ENCODE measurements at regions not wholly inside any gene's neighbourhood (a gene's known extent, or its start where the extent isn't known, plus 50 kb on each side); places are given as distances from the start of the nearest gene placed in this dataset.

GRCh38 chr20:61066526-61066925 lies 185.5 kb upstream of the CDH4 start:
- TF ChIP-seq BHLHE40 (IDR thresholded peaks at IDR 0.05; ENCODE audit: low read depth, low read length) = no peak
- TF ChIP-seq POLR2A (IDR thresholded peaks at IDR 0.05; ENCODE audit: low read depth, low read length) = no peak
- TF ChIP-seq, protein P1, sequence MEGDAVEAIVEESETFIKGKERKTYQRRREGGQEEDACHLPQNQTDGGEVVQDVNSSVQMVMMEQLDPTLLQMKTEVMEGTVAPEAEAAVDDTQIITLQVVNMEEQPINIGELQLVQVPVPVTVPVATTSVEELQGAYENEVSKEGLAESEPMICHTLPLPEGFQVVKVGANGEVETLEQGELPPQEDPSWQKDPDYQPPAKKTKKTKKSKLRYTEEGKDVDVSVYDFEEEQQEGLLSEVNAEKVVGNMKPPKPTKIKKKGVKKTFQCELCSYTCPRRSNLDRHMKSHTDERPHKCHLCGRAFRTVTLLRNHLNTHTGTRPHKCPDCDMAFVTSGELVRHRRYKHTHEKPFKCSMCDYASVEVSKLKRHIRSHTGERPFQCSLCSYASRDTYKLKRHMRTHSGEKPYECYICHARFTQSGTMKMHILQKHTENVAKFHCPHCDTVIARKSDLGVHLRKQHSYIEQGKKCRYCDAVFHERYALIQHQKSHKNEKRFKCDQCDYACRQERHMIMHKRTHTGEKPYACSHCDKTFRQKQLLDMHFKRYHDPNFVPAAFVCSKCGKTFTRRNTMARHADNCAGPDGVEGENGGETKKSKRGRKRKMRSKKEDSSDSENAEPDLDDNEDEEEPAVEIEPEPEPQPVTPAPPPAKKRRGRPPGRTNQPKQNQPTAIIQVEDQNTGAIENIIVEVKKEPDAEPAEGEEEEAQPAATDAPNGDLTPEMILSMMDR (conservative IDR thresholded peaks at IDR 0.05; ENCODE audit: low read depth, low read length) = no peak
- no peak for TF ChIP-seq MXI1 (IDR thresholded peaks at IDR 0.05; ENCODE audit: borderline replicate concordance, low read depth, low read length)
- no peak for TF ChIP-seq MAFK (IDR thresholded peaks at IDR 0.05; ENCODE audit: low read depth, low read length)
- no peak for TF ChIP-seq RCOR1 (IDR thresholded peaks at IDR 0.05; ENCODE audit: insufficient replicate concordance, low read length)
- TF ChIP-seq, protein P2, sequence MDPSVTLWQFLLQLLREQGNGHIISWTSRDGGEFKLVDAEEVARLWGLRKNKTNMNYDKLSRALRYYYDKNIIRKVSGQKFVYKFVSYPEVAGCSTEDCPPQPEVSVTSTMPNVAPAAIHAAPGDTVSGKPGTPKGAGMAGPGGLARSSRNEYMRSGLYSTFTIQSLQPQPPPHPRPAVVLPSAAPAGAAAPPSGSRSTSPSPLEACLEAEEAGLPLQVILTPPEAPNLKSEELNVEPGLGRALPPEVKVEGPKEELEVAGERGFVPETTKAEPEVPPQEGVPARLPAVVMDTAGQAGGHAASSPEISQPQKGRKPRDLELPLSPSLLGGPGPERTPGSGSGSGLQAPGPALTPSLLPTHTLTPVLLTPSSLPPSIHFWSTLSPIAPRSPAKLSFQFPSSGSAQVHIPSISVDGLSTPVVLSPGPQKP (IDR thresholded peaks at IDR 0.05; ENCODE audit: borderline replicate concordance, low read depth, low read length) = no peak
- TF ChIP-seq RAD21 (IDR thresholded peaks at IDR 0.05; ENCODE audit: low read length) = no peak
- TF ChIP-seq CEBPB (IDR thresholded peaks at IDR 0.05; ENCODE audit: low read depth, low read length) = no peak
